Stimulated activated CD8-positive, alpha-beta memory T cell treated with anti-CD3 and anti-CD28 coated beads, Interleukin-4, amount 100 ng/mL, for 1 hour (primary cell): ENCODE measurements at regions not wholly inside any gene's neighbourhood (a gene's known extent, or its start where the extent isn't known, plus 50 kb on each side); places are given as distances from the start of the nearest gene placed in this dataset.

Experiments
- DNase-seq, 2 donors: peaks; one replicate each; pipeline ENCODE4 v3.0.0-alpha.2; 2020; ENCODE audit warnings: low read depth in 2 of 2, low spot score in 1 of 2

DNA sequence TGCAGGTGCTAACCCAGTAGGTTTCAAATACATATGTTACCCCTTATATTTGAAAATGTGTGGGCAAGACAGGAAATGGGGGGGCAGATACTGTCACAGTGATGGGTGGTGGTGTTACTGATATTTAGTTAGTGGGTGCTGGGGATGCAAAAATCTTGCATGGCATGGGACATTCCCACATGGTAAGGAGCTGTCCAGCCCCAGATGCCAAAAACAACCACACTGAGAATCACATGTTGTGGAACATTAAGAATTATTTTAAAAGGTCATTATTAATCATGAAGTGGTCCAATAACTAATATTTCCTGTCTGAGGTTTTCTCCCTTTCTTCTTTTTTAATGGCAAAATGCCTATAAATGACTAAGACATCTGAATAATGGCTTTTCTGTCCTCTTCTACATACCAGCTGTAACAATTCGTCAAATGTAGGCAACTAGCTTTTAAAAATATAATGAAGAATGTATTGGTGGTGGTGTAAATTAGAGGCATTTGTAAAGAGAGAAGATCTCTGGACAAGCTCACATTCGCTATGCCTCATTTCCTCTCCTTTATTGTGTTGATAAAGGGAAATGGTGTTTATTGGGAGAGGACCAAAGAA, 57.3 kb upstream of the SLC35B3 start:
- DNase-seq = no peak
